Aorta (tissue), 5 donors: ENCODE measurements at regions not wholly inside any gene's neighbourhood (a gene's known extent, or its start where the extent isn't known, plus 50 kb on each side); places are given as distances from the start of the nearest gene placed in this dataset.

ENCODE experiments used
- ATAC-seq: fragments of 200-7000 bp; cut with Tn5 transposase; one replicate; pipeline ENCODE4 v1.9.1; 2022; ENCODE audit warnings: moderate library complexity; ENCODE audit not compliant: low FRiP score
- DNase-seq, 2 donors: peaks; one replicate each; pipeline ENCODE4 v3.0.0-alpha.2; 2020
- H3K27ac ChIP-seq, 2 donors: one replicate each; pipeline ENCODE4 v1.5.1; 2013; ENCODE audit warnings: low read length in 2 of 2, mild to moderate bottlenecking in 2 of 2, moderate library complexity in 2 of 2, control low read depth in 1 of 2, inconsistent platforms in 1 of 2, low read depth in 1 of 2
- H3K27me3 ChIP-seq, 2 donors: one replicate each; pipeline ENCODE4 v1.6.1; 2013; ENCODE audit warnings: control low read depth in 1 of 2, low read length in 1 of 2, mild to moderate bottlenecking in 1 of 2, moderate library complexity in 1 of 2; ENCODE audit not compliant: insufficient read depth in 2 of 2, control insufficient read depth in 1 of 2
- H3K36me3 ChIP-seq, 2 donors: one replicate each; pipeline ENCODE4 v1.6.1; 2013; ENCODE audit warnings: control low read depth in 1 of 2, low read length in 1 of 2, mild to moderate bottlenecking in 1 of 2; ENCODE audit not compliant: insufficient read depth in 2 of 2, control insufficient read depth in 1 of 2
- H3K4me1 ChIP-seq, 2 donors: one replicate each; pipeline ENCODE4 v1.6.1; 2013; ENCODE audit warnings: low read length in 2 of 2, control low read depth in 1 of 2, mild to moderate bottlenecking in 1 of 2, moderate library complexity in 1 of 2; ENCODE audit not compliant: insufficient read depth in 2 of 2, control insufficient read depth in 1 of 2
- H3K4me3 ChIP-seq, 2 donors: one replicate each; pipeline ENCODE4 v1.5.1; 2013; ENCODE audit warnings: low read length in 2 of 2, control low read depth in 1 of 2, mild to moderate bottlenecking in 1 of 2
- H3K9me3 ChIP-seq: one replicate; pipeline ENCODE4 v1.6.1; 2013; ENCODE audit warnings: mild to moderate bottlenecking, low read length; ENCODE audit not compliant: control insufficient read depth
- WGBS, 2 donors: extraction: QIAGEN DNeasy Blood & Tissue Kit; methylation state at CpG; one replicate each; pipeline ENCODE4 v1.1.7; 2013; 5-methylcytosine and 5-hydroxymethylcytosine counted together
- intact Hi-C, 2 donors: fragments of 100-400 bp; cut with DNase I; formaldehyde crosslinking; loops; one replicate each; pipeline versions ENCODE4 v1.14.2 to v1.15.0; 2022
- donor health status: healthy with polysubstance abuse.
- donor health status: Bipolar disorder and iron deficiency.
- donor health status: DM: no; HTN: no; CAD: no.
- donor health status: DM: no; HTN: no; CAD: no.
- donor health status: DM: yes; HTN: yes; CAD: no.

DNA sequence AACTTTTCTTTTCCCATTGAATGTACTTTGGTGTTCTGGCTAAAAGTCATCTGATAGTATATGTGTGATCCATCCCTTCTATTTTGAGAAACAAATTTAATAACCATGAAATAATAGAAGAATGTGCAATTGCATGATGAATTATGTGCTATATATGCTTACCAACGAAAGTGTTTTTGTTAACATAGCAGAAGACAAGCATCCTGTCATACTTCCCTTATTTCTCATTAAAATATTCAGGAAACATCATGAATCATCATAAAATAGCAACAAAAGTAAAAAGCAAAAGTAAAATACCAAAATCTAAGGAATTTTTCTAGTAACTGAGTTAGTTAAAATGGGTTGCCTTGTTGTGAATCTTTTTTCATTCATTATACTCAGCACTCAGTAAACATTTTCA lies 409.0 kb upstream of the PDE3A start:
- Histone ChIP-seq H3K27me3 (no peaks in the 10 kb centered on the region), H3K9me3 (no peaks in the 10 kb centered on the region), H3K4me3 (no peak overlapping the region), H3K27ac (no peak overlapping the region), H3K36me3 (no peaks in the 10 kb centered on the region), H3K4me1 (no peaks in the 10 kb centered on the region)
- intact Hi-C loops: no loop called here
- no peak for ATAC-seq
- no peak for DNase-seq
- WGBS, 2 donors: 3 to 4% methylated on average over 1 of the region's 1 CpG

DNA sequence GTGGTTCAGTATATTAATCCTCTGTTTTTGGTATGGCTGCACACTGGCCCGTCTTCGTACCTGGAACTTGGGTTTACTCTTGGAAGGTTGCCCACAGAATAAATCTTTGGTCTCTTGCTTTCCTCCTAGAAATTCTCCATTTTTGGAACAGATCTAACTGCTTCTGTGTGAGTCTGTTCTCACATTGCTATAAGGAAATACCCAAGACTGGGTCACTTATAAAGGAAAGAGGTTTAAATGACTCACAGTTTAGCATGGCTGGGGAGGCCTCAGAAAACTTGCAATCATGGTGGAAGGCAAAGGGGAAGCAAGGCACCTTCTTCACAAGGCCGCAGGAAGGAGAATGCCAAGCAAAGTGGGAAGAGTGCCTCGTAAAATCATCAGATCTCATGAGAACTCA lies 407.8 kb upstream of the PDE3A start:
- H3K9me3 ChIP-seq: no peaks in the 10 kb centered on the region
- intact Hi-C loops: loop anchor here in 1 of 2 donors (10.0 kb wide), 1 partner anchor 186 kb away; no protein-coding TSS in a partner anchor
- no peak overlapping the region for H3K27ac ChIP-seq
- no peaks in the 10 kb centered on the region for H3K27me3 ChIP-seq
- DNase-seq: no peak
- H3K4me1 ChIP-seq: peaks cover 0 to 5% of the 10 kb centered on the region in 2 donors
- H3K4me3 ChIP-seq: no peak overlapping the region
- no peaks in the 10 kb centered on the region for H3K36me3 ChIP-seq
- no peak for ATAC-seq
- 78 to 88% methylated on average over 4 of the region's 4 CpGs for WGBS, 2 donors

DNA sequence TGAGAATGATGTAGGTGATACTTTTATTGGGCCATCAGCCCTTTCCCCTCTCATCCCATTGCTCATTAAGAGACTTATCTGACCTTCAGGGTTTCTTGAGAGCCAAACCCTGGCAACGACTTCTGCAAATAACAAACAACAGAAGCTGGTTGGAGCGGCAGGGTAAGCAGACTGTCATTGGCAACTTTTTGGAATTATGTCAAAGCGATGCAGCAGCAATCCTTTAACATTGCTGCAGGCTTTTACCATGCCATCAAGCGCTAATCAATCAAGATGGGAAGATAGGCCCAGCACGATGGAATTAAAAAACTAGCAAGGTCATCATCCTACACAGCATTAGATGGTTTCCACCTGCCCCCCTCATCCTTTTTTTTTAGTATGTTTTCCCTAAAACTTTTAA lies 406.1 kb upstream of the PDE3A start:
- no peak for DNase-seq
- intact Hi-C loops: loop anchor here in 1 of 2 donors (10.0 kb wide), 1 partner anchor 187 kb away; no protein-coding TSS in a partner anchor
- ATAC-seq: no peak

DNA sequence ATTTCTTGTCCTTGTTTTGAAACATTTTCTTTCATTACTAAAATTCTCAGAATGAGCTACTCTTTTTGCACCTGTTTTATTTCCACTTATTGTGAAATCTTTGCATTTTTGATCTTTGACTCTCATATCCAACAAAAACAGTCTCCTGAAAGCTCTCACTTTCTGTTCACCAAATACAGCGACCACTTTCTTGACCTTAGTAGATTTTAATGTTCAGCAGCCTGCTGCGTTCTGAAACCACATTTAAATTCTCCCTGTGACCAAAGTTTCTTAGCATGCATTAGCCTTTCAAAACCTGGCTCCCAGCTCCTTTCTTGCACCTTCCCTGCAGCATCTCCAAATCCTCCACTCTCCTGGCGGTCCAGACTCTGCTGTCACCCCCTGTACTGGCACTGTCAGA lies 404.4 kb upstream of the PDE3A start:
- intact Hi-C loops: loop anchor here in 1 of 2 donors (10.0 kb wide), 1 partner anchor 189 kb away; no protein-coding TSS in a partner anchor
- ATAC-seq (no peak), DNase-seq (no peak)
- H3K27me3 ChIP-seq: no peaks in the 10 kb centered on the region
- peaks cover 0 to 5% of the 10 kb centered on the region in 2 donors for H3K4me1 ChIP-seq
- no peaks in the 10 kb centered on the region for H3K9me3 ChIP-seq
- no peaks in the 10 kb centered on the region for H3K36me3 ChIP-seq
- 29 to 72% methylated on average over 3 of the region's 3 CpGs for WGBS, 2 donors
- H3K4me3 ChIP-seq: no peak overlapping the region
- H3K27ac ChIP-seq: peak overlapping the region in 1 of 2 donors; percentile 81

More for the DNA sequence above, 406.1 kb upstream of the PDE3A start:
- Histone ChIP-seq H3K4me3 (no peak overlapping the region), H3K27me3 (no peaks in the 10 kb centered on the region), H3K27ac (no peak overlapping the region), H3K36me3 (no peaks in the 10 kb centered on the region), H3K4me1 (peaks cover 0 to 5% of the 10 kb centered on the region in 2 donors), H3K9me3 (no peaks in the 10 kb centered on the region)
- 78 to 79% methylated on average over 5 of the region's 5 CpGs for WGBS, 2 donors

DNA sequence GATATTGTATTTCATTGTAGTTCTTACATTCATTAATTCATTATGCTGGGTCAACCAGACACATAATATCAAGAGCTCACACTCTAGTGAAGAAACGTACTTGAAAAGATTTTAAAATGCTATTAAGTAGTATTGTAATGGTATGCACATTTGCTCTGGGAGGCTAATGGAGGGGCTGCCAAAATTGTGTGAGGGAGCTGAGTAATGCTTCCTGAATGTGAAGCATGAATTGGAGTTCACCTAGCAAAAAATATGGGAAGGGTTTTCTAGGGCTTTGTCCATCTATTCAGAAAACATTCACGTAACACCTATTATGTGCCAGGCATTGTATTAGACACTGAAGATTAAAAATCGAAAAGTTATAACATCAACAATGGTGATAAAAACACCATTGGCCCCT lies 403.8 kb upstream of the PDE3A start:
- Histone ChIP-seq H3K27ac (no peak overlapping the region), H3K4me3 (no peak overlapping the region), H3K4me1 (peaks cover 1 to 8% of the 10 kb centered on the region in 2 donors), H3K36me3 (no peaks in the 10 kb centered on the region), H3K9me3 (no peaks in the 10 kb centered on the region), H3K27me3 (no peaks in the 10 kb centered on the region)
- ATAC-seq (no peak), DNase-seq (no peak)
- intact Hi-C loops: loop anchor here in 1 of 2 donors (10.0 kb wide), 1 partner anchor 190 kb away; no protein-coding TSS in a partner anchor
- WGBS, 2 donors: 33 to 37% methylated on average over 3 of the region's 3 CpGs

DNA sequence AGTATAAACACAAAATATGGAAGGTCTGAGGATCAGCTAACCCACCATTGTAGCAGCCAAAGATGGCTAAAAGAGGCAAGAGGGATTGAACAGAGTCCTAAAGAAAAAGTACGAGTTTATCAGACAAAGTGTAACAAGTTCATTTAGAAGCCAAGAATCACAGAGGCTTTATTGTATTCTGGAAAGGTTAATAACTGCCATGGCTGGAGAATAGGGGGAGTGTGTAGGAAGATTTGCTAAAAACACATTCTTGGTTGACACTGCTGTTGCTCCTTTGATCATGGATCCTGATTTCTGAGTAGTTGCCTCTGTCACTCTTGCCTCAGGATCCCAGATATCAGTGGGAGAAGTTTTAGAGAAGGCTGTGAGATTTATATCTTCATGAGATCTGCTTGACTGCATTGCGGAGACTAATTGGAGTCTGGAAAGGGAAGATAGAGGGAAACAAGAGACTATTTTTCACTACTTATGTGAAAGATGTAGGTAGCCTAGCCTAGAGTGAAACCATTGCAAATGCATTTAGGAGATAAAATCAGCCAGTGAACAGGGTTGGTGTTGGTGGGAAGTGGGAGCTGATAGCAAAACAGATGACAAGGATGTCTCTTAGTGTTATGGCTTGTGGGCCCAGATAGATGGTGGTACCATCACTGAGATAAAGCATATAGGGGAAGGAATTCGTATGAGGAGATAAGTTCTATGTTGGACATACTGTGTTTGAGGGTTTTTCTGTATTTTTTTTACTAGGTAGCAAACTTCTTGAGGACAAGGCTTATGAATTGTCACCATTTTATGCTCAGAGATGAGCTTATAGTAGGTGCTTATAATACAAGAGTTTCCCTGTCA lies 402.9 kb upstream of the PDE3A start:
- intact Hi-C loops: loop anchor here in 1 of 2 donors (5.0 to 10.0 kb wide), 2 partner anchors 68 to 191 kb away; no protein-coding TSS in a partner anchor
- peak overlapping the region in 1 of 2 donors; percentile 61 for H3K27ac ChIP-seq
- no peak for DNase-seq

DNA sequence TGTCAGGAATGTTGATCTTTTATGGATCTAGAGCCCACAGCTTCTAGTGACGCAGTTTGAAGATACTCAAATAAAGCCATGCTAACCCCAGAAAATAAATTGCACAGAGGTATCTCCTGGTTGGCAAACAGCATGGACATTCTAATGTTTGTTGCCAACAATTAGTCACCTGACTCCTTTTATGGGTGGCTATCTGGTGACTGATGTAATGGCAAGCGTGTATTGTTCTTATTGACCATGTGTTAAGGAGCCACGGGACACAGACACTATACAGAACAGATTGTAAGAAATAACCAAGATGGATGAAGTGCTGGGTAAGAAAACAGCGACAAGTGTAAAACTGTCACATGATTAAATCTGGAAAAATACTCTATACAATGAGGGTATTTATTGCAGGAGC lies 401.3 kb upstream of the PDE3A start:
- WGBS, 2 donors: 69 to 76% methylated on average over 4 of the region's 4 CpGs
- Histone ChIP-seq H3K27me3 (no peaks in the 10 kb centered on the region), H3K9me3 (no peaks in the 10 kb centered on the region), H3K4me3 (no peak overlapping the region), H3K27ac (peak overlapping the region; percentile 28 to 51), H3K4me1 (peaks cover 6 to 15% of the 10 kb centered on the region in 2 donors), H3K36me3 (no peaks in the 10 kb centered on the region)
- ATAC-seq (no peak), DNase-seq (no peak)
- intact Hi-C loops: loop anchor here in 1 of 2 donors (5.0 to 10.0 kb wide), 2 partner anchors 70 to 192 kb away; no protein-coding TSS in a partner anchor

More for the DNA sequence above, 402.9 kb upstream of the PDE3A start:
- no peaks in the 10 kb centered on the region for H3K36me3 ChIP-seq
- no peak for ATAC-seq
- no peaks in the 10 kb centered on the region for H3K9me3 ChIP-seq
- WGBS, 2 donors: 62 to 63% methylated on average over 3 of the region's 3 CpGs
- H3K27me3 ChIP-seq: no peaks in the 10 kb centered on the region
- peaks cover 2 to 10% of the 10 kb centered on the region in 2 donors for H3K4me1 ChIP-seq
- H3K4me3 ChIP-seq: no peak overlapping the region

DNA sequence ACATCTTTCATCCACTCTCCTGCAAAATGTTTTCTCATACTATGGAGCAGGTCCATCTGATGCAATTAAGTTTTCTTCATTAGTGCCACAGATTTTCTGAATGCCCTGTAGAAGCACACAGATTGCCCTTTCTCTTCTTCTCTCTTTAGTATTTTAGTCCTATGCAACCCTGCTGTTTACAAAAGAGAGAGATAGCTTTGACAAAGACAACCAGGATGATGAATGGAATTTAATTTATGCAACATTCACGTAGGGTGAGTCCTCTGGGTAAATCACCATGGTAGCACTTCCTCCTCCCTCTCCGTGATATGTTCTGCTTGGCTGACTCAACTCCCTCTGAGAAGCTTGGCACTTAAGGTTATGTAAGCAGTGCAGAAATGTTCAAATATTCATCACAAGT lies 400.9 kb upstream of the PDE3A start:
- ATAC-seq (peak; percentile 84), DNase-seq (no peak)
- peaks cover 6 to 15% of the 10 kb centered on the region in 2 donors for H3K4me1 ChIP-seq
- WGBS, 2 donors: 1 to 3% methylated on average over 2 of the region's 2 CpGs
- no peaks in the 10 kb centered on the region for H3K36me3 ChIP-seq
- intact Hi-C loops: loop anchor here in 1 of 2 donors (5.0 to 10.0 kb wide), 2 partner anchors 70 to 193 kb away; no protein-coding TSS in a partner anchor
- no peak overlapping the region for H3K4me3 ChIP-seq
- H3K27me3 ChIP-seq: no peaks in the 10 kb centered on the region
- no peaks in the 10 kb centered on the region for H3K9me3 ChIP-seq
- peak overlapping the region; percentile 28 to 51 for H3K27ac ChIP-seq
